Trophoblast cell (in vitro differentiated cells and primary cell): ENCODE measurements at regions not wholly inside any gene's neighbourhood (a gene's known extent, or its start where the extent isn't known, plus 50 kb on each side); places are given as distances from the start of the nearest gene placed in this dataset.
A peak's percentile ranks its signal among the peaks of the same experiment; 100 is the strongest.

ENCODE experiments used
- DNase-seq, 2 donors: peaks; one replicate each; pipeline ENCODE4 v3.0.0-alpha.2; 2016
- H2AFZ ChIP-seq: 2 replicates; pipeline ENCODE4 v1.6.1; 2013; ENCODE audit warnings: low read length, moderate library complexity, mild to moderate bottlenecking; ENCODE audit not compliant: insufficient read depth, poor library complexity
- H2AK5ac ChIP-seq: 2 replicates; pipeline ENCODE4 v1.6.1; 2013; ENCODE audit warnings: mild to moderate bottlenecking, low read length
- H2BK120ac ChIP-seq: 2 replicates; pipeline ENCODE4 v1.6.1; 2013; ENCODE audit warnings: low read length, mild to moderate bottlenecking, moderate library complexity; ENCODE audit not compliant: insufficient read depth, poor library complexity
- H2BK12ac ChIP-seq: 2 replicates; pipeline ENCODE4 v1.6.1; 2013; ENCODE audit warnings: mild to moderate bottlenecking, low read length, moderate library complexity
- H2BK5ac ChIP-seq: 2 replicates; pipeline ENCODE4 v1.6.1; 2013; ENCODE audit warnings: low read length, low read depth, moderate library complexity, mild to moderate bottlenecking; ENCODE audit not compliant: poor library complexity
- H3K14ac ChIP-seq: 2 replicates; pipeline ENCODE4 v1.6.1; 2013; ENCODE audit warnings: mild to moderate bottlenecking, low read length
- H3K18ac ChIP-seq: 2 replicates; pipeline ENCODE4 v1.6.1; 2013; ENCODE audit warnings: mild to moderate bottlenecking, low read length
- H3K23ac ChIP-seq: 2 replicates; pipeline ENCODE4 v1.6.1; 2013; ENCODE audit warnings: low read length
- H3K27ac ChIP-seq: 2 replicates; pipeline ENCODE4 v1.5.1; 2013; ENCODE audit warnings: low read depth, mild to moderate bottlenecking, inconsistent platforms, low read length, moderate library complexity
- H3K27me3 ChIP-seq: 2 replicates; pipeline ENCODE4 v1.6.1; 2013; ENCODE audit warnings: inconsistent platforms, mild to moderate bottlenecking, low read length, moderate library complexity; ENCODE audit not compliant: insufficient read depth
- H3K36me3 ChIP-seq, 2 experiments: 1 replicate in 1 of 2; 2 replicates in 1 of 2; pipeline ENCODE4 v1.6.1; 2013; ENCODE audit warnings: low read length in 2 of 2, mild to moderate bottlenecking in 2 of 2, moderate library complexity in 1 of 2; ENCODE audit not compliant: insufficient read depth in 2 of 2, control insufficient read depth in 1 of 2
- H3K4ac ChIP-seq: 2 replicates; pipeline ENCODE4 v1.6.1; 2013; ENCODE audit warnings: low read depth, mild to moderate bottlenecking, low read length, moderate library complexity
- H3K4me1 ChIP-seq, 2 experiments: 1 replicate in 1 of 2; 2 replicates in 1 of 2; pipeline ENCODE4 v1.6.1; 2013; ENCODE audit warnings: low read length in 2 of 2, mild to moderate bottlenecking in 2 of 2, moderate library complexity in 1 of 2; ENCODE audit not compliant: insufficient read depth in 2 of 2, control insufficient read depth in 1 of 2
- H3K4me2 ChIP-seq: 2 replicates; pipeline ENCODE4 v1.6.1; 2013; ENCODE audit warnings: inconsistent platforms, mild to moderate bottlenecking, low read length, moderate library complexity
- H3K4me3 ChIP-seq: 2 replicates; pipeline ENCODE4 v1.5.1; 2013; ENCODE audit warnings: mild to moderate bottlenecking, low read depth, low read length, inconsistent platforms
- H3K79me1 ChIP-seq: one replicate; pipeline ENCODE4 v1.6.1; 2013; ENCODE audit warnings: low read length
- H3K79me2 ChIP-seq: 2 replicates; pipeline ENCODE4 v1.6.1; 2013; ENCODE audit warnings: low read length, mild to moderate bottlenecking; ENCODE audit not compliant: control insufficient read depth, insufficient read depth, poor library complexity
- H3K9ac ChIP-seq: 2 replicates; pipeline ENCODE4 v1.6.1; 2013; ENCODE audit warnings: mild to moderate bottlenecking, low read length
- H3K9me3 ChIP-seq: 2 replicates; pipeline ENCODE4 v1.6.1; 2013; ENCODE audit warnings: low read depth, mild to moderate bottlenecking, control low read depth, inconsistent platforms, low read length; ENCODE audit not compliant: insufficient read depth
- H4K12ac ChIP-seq: 2 replicates; pipeline ENCODE4 v1.6.1; 2013; ENCODE audit warnings: low read depth, mild to moderate bottlenecking, low read length, moderate library complexity
- H4K8ac ChIP-seq: 2 replicates; pipeline ENCODE4 v1.6.1; 2013; ENCODE audit warnings: low read depth, mild to moderate bottlenecking, low read length, moderate library complexity
- H4K91ac ChIP-seq: one replicate; pipeline ENCODE4 v1.6.1; 2013; ENCODE audit warnings: low read depth, mild to moderate bottlenecking, low read length, moderate library complexity
- WGBS: extraction: QIAGEN DNeasy Blood & Tissue Kit; methylation state at CpG from one replicate; pipeline ENCODE4 v1.1.7; 2013; ENCODE audit warnings: missing lambda C conversion rate; ENCODE audit not compliant: insufficient read length, insufficient coverage; ENCODE audit errors: extremely low coverage; 5-methylcytosine and 5-hydroxymethylcytosine counted together

DNA sequence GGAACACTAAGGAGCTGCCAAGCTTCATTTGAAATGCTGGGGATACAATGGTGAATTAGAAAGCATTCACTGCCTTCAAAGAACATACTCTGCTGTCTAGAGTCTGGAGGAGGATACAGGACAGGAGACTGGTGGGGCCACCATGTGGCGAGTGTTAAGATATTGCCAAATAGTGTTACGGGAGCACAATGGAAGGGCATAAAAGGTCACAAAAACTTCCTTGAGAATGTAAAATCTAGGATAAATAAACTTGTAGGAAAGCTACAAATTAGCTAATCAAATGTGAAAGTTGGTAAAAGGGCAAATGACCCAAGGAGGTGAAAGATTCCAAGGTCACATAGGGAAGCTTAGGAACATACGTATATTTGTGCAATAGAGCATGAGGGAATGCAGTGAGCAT, 271.7 kb downstream of the RFPL4B start:
- Histone ChIP-seq H2AFZ (no peak overlapping the region), H4K12ac (no peak overlapping the region), H3K27ac (no peak overlapping the region), H3K4me3 (no peak overlapping the region), H3K23ac (no peak overlapping the region), H2AK5ac (no peak overlapping the region), H3K4me2 (no peak overlapping the region), H3K79me2 (no peaks in the 10 kb centered on the region), H3K9me3 (peaks cover 2% of the 10 kb centered on the region), H3K4me1 (no peaks in the 10 kb centered on the region), H3K36me3 (no peaks in the 10 kb centered on the region), H3K9ac (no peak overlapping the region), H3K79me1 (no peaks in the 10 kb centered on the region), H2BK12ac (no peak overlapping the region), H4K8ac (no peak overlapping the region), H3K14ac (no peak overlapping the region), H3K27me3 (no peaks in the 10 kb centered on the region), H3K4ac (no peak overlapping the region), H2BK5ac (no peak overlapping the region), H2BK120ac (no peak overlapping the region), H4K91ac (no peak overlapping the region), H3K18ac (no peak overlapping the region)
- no CpG with 5 or more reads among the region's 3 CpGs for WGBS
- DNase-seq, result peak; percentile 11 to 45

- no peak overlapping the region for H3K18ac ChIP-seq
- no peak overlapping the region for H4K91ac ChIP-seq
- no peak overlapping the region for H2BK120ac ChIP-seq
These were observed 273.9 kb downstream of the RFPL4B start for GRCh38 chr6:112620812-112621569.

GRCh38 chr6:112622036-112622435, 274.9 kb downstream of the RFPL4B start:
- no peak overlapping the region for H2AFZ ChIP-seq
- H3K36me3 ChIP-seq, result no peaks in the 10 kb centered on the region
- no peak overlapping the region for H3K23ac ChIP-seq
- no peak overlapping the region for H3K9ac ChIP-seq
- H3K9me3 ChIP-seq, result peaks cover 2% of the 10 kb centered on the region
- H2BK5ac ChIP-seq, result no peak overlapping the region
- no peak overlapping the region for H3K14ac ChIP-seq
- H3K4ac ChIP-seq, result no peak overlapping the region
- no peaks in the 10 kb centered on the region for H3K79me2 ChIP-seq
- no peak overlapping the region for H2BK12ac ChIP-seq
- no peak overlapping the region for H4K12ac ChIP-seq
- H3K4me3 ChIP-seq, result no peak overlapping the region
- no peak for DNase-seq
- no peak overlapping the region for H3K18ac ChIP-seq
- H3K4me2 ChIP-seq, result no peak overlapping the region
- H4K91ac ChIP-seq, result no peak overlapping the region
- no peaks in the 10 kb centered on the region for H3K4me1 ChIP-seq
- no peak overlapping the region for H2AK5ac ChIP-seq
- H3K27ac ChIP-seq, result no peak overlapping the region
- H3K27me3 ChIP-seq, result no peaks in the 10 kb centered on the region
- H3K79me1 ChIP-seq, result no peaks in the 10 kb centered on the region
- no peak overlapping the region for H2BK120ac ChIP-seq
- no peak overlapping the region for H4K8ac ChIP-seq

More at GRCh38 chr6:112620812-112621569, 273.9 kb downstream of the RFPL4B start:
- Histone ChIP-seq H2AK5ac (no peak overlapping the region), H3K79me1 (no peaks in the 10 kb centered on the region), H3K36me3 (no peaks in the 10 kb centered on the region), H3K4me3 (no peak overlapping the region), H3K9ac (no peak overlapping the region), H2BK12ac (no peak overlapping the region), H3K14ac (no peak overlapping the region), H2AFZ (no peak overlapping the region), H4K8ac (no peak overlapping the region), H3K4me1 (no peaks in the 10 kb centered on the region), H3K27ac (no peak overlapping the region), H3K27me3 (no peaks in the 10 kb centered on the region), H3K79me2 (no peaks in the 10 kb centered on the region), H2BK5ac (no peak overlapping the region), H3K4ac (no peak overlapping the region), H3K9me3 (peaks cover 2% of the 10 kb centered on the region), H3K4me2 (no peak overlapping the region), H4K12ac (no peak overlapping the region), H3K23ac (no peak overlapping the region)
- WGBS, result no CpG with 5 or more reads among the region's 3 CpGs
- no peak for DNase-seq

- Histone ChIP-seq H3K9me3 (no peaks in the 10 kb centered on the region), H3K27ac (no peak overlapping the region), H2BK120ac (no peak overlapping the region), H2AFZ (no peak overlapping the region), H4K91ac (no peak overlapping the region), H3K4me3 (no peak overlapping the region), H3K4me1 (no peaks in the 10 kb centered on the region), H3K9ac (no peak overlapping the region), H2BK5ac (no peak overlapping the region), H3K18ac (no peak overlapping the region), H3K4me2 (no peak overlapping the region), H2AK5ac (no peak overlapping the region), H3K79me1 (no peaks in the 10 kb centered on the region), H4K8ac (no peak overlapping the region), H4K12ac (no peak overlapping the region), H3K4ac (no peak overlapping the region), H3K14ac (no peak overlapping the region), H3K36me3 (no peaks in the 10 kb centered on the region), H3K23ac (no peak overlapping the region), H2BK12ac (no peak overlapping the region), H3K27me3 (no peaks in the 10 kb centered on the region), H3K79me2 (no peaks in the 10 kb centered on the region)
- no CpG with 5 or more reads among the region's 6 CpGs for WGBS
- DNase-seq, result no peak
These were observed 279.4 kb downstream of the RFPL4B start for GRCh38 chr6:112626468-112627082.
